ENCODE measurements at regions not wholly inside any gene's neighbourhood (a gene's known extent, or its start where the extent isn't known, plus 50 kb on each side); places are given as distances from the start of the nearest gene placed in this dataset.

GRCh38 chr6:156400487-156400886, 376.7 kb upstream of the ARID1B start:
- H3K9me1 ChIP-seq (ENCODE audit: insufficient read depth, low read length): no peaks in the 10 kb centered on the region
- no peak overlapping the region for H3K27ac ChIP-seq (ENCODE audit: insufficient read depth, low read length)
- BruUV-seq (replicated peaks): no TSS peak
- H2BK120ac ChIP-seq (ENCODE audit: low read depth, low read length): no peak overlapping the region
- no peak overlapping the region for H2AFZ ChIP-seq (replicated peaks; ENCODE audit: low read length, poor library complexity)
- in situ Hi-C loops (cut with MboI; ENCODE audit: low sequenced_read_pairs) (no loop called here), intact Hi-C loops (cut with micrococcal nuclease) (no loop called here), dilution Hi-C loops (cut with HindIII; ENCODE audit: low sequenced_read_pairs, unreplicated experiment) (no loop called here)
- no peaks in the 10 kb centered on the region for H4K20me1 ChIP-seq (ENCODE audit: insufficient read depth, low read length)
- no peak for DNase-seq
- ChIA-PET POLR2A (ENCODE audit: unreplicated experiment) (no interaction called here), CTCF (no interaction called here)
- no peaks in the 10 kb centered on the region for H3K79me1 ChIP-seq (ENCODE audit: low read depth in 1 of 2, low read length in 2 of 2)
- H3K4ac ChIP-seq (ENCODE audit: low read depth, low read length): no peak overlapping the region
- no peak overlapping the region for H4K5ac ChIP-seq (ENCODE audit: low read depth, low read length)
- no peak overlapping the region for H3K9ac ChIP-seq (ENCODE audit: low read depth, low read length)
- H3K14ac ChIP-seq (replicated peaks; ENCODE audit: low read depth, low read length): no peak overlapping the region
- WGBS, 2 experiments (ENCODE audit: extremely low coverage in 2 of 2, insufficient read length in 1 of 2): no CpG with 5 or more reads among the region's 4 CpGs
- no peak overlapping the region for H2BK5ac ChIP-seq (ENCODE audit: low read depth, low read length, poor library complexity, severe bottlenecking)
- no peak overlapping the region for H2AK9ac ChIP-seq (replicated peaks; ENCODE audit: low read depth, low read length, poor library complexity)
- H2BK20ac ChIP-seq (ENCODE audit: low read depth, low read length): no peak overlapping the region
- H3K4me1 ChIP-seq (ENCODE audit: control insufficient read depth, insufficient read depth, low read length): no peaks in the 10 kb centered on the region
- peak; percentile 37; the same call in 1 of the 2 replicates for ATAC-seq (ENCODE audit: low read depth)
- TF ChIP-seq BHLHE40 (IDR thresholded peaks at IDR 0.05; ENCODE audit: low read depth, low read length) (no peak), RCOR1 (IDR thresholded peaks at IDR 0.05; ENCODE audit: insufficient replicate concordance, low read length) (no peak), RFX5 (IDR thresholded peaks at IDR 0.05; ENCODE audit: low read depth, low read length) (no peak), USF2 (IDR thresholded peaks at IDR 0.05; ENCODE audit: low read depth, low read length) (no peak), CHD1 (IDR thresholded peaks at IDR 0.05; ENCODE audit: low read depth, low read length) (no peak), RAD21 (IDR thresholded peaks at IDR 0.05; ENCODE audit: low read length) (no peak), MXI1 (IDR thresholded peaks at IDR 0.05; ENCODE audit: borderline replicate concordance, low read depth, low read length) (no peak), FOS (IDR thresholded peaks at IDR 0.05; ENCODE audit: low read depth, low read length) (no peak), MAFK (IDR thresholded peaks at IDR 0.05; ENCODE audit: low read depth, low read length) (no peak)
- TF ChIP-seq, protein P1, sequence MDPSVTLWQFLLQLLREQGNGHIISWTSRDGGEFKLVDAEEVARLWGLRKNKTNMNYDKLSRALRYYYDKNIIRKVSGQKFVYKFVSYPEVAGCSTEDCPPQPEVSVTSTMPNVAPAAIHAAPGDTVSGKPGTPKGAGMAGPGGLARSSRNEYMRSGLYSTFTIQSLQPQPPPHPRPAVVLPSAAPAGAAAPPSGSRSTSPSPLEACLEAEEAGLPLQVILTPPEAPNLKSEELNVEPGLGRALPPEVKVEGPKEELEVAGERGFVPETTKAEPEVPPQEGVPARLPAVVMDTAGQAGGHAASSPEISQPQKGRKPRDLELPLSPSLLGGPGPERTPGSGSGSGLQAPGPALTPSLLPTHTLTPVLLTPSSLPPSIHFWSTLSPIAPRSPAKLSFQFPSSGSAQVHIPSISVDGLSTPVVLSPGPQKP (IDR thresholded peaks at IDR 0.05; ENCODE audit: borderline replicate concordance, low read depth, low read length): no peak
- H4K8ac ChIP-seq (ENCODE audit: low read depth in 2 of 2, low read length in 2 of 2): no peak overlapping the region
- no peak overlapping the region for H2AK5ac ChIP-seq (ENCODE audit: low read depth, low read length)
- no peak overlapping the region for H3K18ac ChIP-seq (ENCODE audit: low read depth, low read length)
- H3K4me2 ChIP-seq (ENCODE audit: low read depth, low read length): no peak overlapping the region
- no peaks in the 10 kb centered on the region for H3K9me3 ChIP-seq (ENCODE audit: control insufficient read depth, insufficient read depth, low read length)
- H3K23ac ChIP-seq (ENCODE audit: low read depth, low read length): no peak overlapping the region
- H3K4me3 ChIP-seq (ENCODE audit: insufficient read depth, low read depth, low read length): no peak overlapping the region
- no peak overlapping the region for H4K91ac ChIP-seq (ENCODE audit: insufficient read depth, low read depth, low read length)
- H3K36me3 ChIP-seq (ENCODE audit: control insufficient read depth, insufficient read depth, low read length): no peaks in the 10 kb centered on the region
- H3K27me3 ChIP-seq (ENCODE audit: control insufficient read depth, insufficient read depth, low read length): peaks cover 17% of the 10 kb centered on the region
- no peak overlapping the region for H2BK15ac ChIP-seq (ENCODE audit: low read depth, low read length)
- no peak overlapping the region for H3K56ac ChIP-seq (ENCODE audit: extremely low read depth, insufficient read depth, low read length)
